ENCODE measurements at regions not wholly inside any gene's neighbourhood (a gene's known extent, or its start where the extent isn't known, plus 50 kb on each side); places are given as distances from the start of the nearest gene placed in this dataset.

DNA sequence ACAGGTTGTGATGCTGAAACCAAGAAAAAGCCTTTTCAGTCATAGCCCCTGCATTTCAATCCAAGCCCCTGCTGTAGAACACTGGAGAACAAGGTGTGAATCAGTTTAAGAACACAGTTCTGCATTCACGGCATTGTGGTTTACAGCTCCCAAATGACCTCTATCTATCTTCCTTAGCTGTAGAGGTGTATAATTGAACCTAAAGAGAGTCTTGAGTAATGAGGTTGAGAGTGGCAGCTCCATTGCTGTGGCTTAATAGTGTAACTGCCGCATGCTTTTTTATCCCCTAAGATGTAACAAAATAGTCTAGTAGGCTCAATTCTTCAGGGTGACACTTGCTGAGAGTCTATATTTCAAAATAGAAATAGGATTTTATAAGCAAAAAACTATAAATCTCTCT lies 121.3 kb upstream of the EPHA4 start:
- DNase-seq (ENCODE audit: low read depth), result no peak

DNA sequence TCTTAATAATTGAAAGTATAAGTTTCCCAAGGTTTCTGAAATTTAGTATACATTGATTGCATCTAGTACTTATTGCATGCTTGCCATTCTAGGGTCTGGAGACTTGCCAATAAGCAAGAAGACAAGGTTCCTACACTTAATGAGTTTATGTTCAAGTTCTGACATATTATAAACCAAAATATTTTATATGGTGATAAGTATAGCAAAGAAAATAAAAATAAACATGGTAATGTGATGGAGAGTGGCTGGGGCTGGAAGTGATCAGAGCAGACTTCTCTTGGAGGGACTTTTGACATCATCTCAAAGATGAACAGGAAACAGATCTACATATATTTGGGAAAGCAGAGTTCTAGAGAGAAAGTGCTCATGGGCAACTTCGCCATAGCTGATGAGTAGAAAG lies 119.5 kb upstream of the EPHA4 start:
- no peak for DNase-seq (ENCODE audit: low read depth)

DNA sequence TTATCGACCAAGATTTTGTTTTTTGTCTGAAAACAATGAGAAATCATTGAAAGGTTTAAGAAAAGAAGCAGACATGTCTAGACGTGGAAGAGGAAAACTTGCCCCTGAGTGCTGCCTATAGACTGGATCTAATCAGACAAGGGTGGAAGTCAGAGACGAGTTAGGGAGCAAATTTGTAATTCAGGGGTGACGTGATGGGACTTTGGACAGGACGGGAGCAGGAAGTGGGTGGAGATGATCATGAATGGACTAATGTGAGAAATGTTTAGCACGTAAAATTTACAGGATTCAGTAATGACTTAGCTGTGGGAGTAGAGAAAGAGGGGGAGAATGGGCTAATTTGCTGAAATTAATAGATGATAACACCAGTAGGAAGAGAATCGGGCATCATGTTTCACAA lies 117.0 kb upstream of the EPHA4 start:
- no peak for DNase-seq (ENCODE audit: low read depth)

DNA sequence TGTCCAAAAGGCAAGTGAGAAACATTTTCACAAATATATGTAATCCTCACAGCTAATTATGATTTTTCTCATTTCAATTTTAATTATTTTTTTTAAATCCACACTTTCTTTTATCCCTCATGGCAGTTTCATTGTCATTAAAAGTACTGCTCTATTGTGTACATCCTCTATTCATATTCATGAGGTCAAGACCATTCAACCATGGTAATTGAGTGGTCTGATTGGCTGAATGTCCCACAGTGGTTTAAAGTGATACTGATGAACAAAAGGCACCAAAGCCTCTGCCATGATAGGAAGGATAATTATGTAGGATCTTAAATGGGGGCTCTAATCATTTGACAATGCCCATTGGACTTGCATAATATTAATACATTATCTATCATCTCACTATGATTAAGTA lies 108.4 kb upstream of the EPHA4 start:
- no peak for DNase-seq (ENCODE audit: low read depth)

DNA sequence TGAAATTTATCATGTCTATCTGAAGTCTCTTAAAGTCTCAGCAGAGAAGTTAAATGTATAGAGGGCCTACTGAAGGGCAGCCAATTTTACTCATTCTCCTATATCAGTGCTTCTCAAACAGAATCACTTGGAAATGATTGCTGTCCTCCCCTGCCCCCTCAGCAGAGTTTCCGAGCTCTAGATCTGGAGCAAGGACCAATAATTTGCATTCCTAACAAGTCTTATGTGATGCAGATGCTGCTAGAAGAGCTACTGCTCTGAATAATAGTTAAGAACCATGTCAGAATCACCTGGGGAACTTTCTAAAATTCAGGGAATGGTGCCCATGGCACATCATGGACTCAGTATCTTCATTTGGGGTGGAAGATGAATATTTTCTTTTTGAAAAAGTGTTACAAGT lies 105.6 kb upstream of the EPHA4 start:
- DNase-seq (ENCODE audit: low read depth), result no peak

DNA sequence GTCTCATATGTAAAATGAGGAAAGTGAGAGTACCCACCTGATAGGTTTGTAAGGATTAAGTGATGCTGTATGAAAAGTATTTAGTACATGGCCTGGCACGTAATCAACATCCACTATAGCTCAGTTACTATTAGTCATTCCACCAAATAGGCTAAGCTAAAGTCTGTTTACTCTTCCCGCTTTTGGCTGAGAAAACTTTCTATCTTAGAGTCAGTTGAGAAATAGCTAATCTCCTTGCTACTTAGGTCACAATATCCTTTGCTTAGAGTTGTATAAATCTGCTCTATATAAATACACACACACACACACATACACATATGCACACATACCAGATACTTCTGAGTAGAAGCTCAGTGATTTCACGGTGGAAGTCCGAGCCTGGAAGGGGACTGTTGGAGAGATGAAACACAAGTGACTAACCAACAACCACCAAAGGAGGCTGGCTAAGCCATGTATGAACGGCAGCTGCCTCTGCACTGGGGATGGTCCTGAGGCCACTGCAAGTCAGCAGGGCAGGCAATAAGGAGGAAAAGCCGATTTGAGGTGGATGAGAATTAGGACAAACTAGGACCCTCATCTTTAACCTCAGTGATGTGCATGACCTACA lies 104.6 kb upstream of the EPHA4 start:
- DNase-seq (ENCODE audit: low read depth), result peak; percentile 6

DNA sequence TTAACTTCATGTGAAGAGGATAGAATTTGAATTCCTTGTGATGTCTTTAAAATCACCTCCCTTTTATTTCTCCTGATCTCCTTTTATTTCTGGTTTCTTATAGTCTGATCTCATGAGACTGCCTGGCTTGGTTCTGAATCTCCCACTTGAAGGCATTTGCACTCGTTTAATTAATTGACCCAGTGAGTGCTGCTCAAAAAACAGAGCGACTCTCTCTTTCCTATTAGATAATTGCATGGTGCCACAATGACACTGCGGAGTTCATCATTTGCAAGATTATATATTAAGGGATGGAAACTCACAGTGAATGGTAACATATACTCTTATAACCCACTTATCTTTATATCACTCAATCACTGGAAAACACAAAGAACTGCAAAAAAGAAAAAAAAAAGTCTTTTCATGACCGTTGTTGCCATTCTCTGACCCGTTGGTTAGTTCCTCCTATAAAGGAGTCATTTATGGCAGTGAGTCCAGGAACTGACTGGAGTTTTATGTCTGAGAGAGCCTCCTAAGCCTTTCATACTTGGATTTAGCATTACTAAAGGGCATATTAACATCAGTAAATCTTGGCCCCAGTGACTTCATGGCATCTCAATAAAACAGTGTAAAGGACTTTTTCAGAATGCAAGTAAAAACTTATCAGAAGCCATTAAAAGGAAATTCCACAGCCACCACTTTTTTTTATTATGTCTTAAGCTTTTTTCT lies 103.3 kb upstream of the EPHA4 start:
- DNase-seq (ENCODE audit: low read depth), result no peak

DNA sequence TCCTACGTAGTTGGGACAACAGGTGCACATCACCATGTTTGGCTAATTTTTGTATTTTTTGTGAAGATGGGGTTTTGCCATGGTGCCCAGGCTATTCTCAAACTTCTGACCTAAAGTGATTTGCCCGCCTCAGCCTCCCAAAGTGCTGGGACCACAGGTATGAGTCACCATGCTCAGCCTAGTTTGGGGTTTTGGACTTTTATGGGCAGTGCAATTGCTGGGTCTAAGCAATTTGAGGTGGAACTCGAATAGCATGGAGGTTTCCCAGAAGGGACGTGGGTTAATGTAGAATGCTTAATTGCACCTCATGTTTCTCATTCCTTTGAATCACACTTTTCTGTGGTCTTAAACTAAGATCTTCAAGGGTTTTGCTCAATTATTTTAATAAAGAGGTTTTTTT lies 102.3 kb upstream of the EPHA4 start:
- peak; percentile 54 for DNase-seq (ENCODE audit: low read depth)

DNA sequence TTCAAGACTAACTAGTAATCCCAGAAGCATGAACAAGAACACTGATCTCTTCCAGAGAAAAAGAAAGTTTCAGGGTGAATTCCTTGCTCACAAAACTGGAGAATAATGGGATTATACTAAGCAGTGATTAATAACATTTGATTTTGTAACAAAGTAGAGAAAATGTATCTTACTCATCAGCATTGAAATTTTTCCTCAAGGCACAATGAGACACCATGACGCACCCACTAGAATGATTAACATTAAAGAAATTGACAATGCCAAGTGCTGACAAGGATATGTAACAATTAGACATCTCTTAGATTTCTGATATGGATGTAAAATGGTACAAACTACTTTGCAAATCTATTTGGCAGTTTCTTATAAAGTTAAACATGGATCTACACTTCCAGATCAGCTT lies 101.1 kb upstream of the EPHA4 start:
- DNase-seq (ENCODE audit: low read depth), result peak; percentile 38

DNA sequence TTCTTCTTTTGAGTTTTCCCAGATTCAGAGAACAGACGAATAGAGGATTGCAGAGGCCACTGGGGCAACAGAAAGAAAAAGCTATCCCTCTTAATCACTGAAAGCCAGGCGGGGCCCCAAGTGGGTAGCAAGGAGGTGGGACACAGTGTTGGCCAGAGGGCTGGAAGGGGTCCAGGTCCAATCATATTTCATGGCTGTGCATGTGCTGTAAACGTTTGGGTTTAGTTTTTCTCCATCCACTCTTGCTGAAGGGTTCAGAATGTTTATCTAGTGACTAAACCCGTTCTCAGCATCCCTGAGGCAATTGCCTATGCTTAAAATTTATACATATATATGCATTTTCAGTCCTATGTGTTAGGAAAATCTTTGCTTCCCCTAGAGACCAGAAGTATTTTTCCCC lies 99.4 kb upstream of the EPHA4 start:
- DNase-seq (ENCODE audit: low read depth), result peak; percentile 15

DNA sequence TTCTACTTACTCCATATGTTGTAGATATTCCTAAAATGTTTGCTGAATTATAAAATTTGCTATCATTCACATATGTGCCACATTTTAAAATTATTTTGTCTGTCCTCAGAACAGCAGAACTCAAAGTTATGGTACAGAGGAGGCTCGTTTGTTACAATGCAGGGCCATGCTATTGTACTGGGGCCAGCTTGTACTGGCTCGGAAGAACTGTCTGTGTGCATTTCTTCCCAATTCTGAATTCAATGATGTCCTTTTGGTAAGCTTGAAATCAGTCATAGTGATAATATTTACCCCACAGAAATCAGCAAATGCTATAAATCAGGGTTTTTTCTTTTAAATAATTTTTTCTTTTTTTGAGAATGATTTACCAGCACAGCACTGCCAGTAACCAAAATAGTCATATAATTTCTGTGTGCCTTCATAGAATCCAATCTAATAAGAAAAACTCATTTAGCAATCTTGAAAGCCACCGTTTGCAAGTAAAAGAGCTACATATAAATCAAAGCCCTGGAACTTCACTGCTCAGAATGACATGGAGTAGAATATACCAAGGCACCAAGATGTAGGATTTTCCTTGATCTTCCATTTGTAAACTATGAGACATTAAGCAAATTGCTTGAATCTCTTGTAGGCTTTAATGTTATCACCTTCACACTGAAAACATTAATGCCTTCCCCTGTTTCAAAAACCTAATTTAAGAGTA lies 90.7 kb upstream of the EPHA4 start:
- no peak for DNase-seq (ENCODE audit: low read depth)

DNA sequence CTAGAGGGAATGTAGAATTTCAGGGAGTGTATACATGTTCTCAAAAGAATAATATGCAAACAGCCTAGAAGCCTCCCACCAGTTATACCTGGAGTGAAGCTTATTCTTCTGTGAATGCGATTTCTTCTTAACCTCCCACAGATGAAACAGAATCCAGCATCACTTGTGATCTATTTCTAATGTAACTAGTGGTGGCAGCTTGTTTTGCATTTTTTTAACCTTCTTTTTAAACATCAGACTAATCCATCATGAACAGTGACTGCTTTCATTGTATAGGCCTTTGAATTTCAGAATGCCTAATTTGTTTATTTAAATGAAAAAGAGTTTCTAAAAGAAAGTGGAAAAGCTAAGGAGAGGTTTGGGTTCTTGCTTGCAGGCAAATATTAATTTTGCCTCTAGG lies 85.7 kb upstream of the EPHA4 start:
- DNase-seq (ENCODE audit: low read depth), result no peak

DNA sequence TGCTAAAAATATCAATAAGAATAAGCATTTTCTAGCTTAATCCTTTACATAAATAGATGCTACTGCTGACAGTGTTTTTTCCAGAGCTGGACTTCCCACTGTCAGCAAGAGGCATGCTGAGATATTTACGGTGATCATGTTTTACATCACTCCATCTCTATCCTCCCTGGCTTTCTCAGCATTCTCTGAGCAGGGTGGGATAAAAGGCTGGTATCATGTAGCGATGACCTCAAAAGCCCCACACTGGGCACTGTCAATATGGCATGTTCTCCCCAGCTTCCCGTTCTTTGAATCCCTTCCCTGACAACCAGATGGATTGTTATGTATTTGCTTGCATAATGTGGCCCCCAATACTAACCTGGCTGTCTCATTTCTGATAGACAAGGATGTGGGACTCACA lies 83.2 kb upstream of the EPHA4 start:
- no peak for DNase-seq (ENCODE audit: low read depth)

DNA sequence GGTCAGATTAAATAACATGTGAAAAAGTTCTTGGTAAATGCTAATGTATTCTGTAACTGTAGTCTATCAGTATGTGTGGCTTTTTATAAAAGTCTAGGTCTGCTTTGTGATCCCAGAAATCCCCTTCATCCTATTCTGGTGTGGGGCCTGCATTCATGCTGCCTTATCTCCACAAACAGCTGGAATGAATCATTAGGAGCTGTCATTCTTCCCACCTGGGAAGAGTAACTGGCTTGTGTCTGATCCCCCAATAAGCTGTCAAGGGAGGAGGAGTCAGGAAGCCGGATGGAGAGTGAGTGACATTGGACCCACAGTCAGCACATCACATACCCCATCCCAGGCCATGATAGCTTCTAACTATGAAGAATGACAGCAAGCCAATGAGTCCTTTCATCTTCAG lies 81.1 kb upstream of the EPHA4 start:
- no peak for DNase-seq (ENCODE audit: low read depth)

DNA sequence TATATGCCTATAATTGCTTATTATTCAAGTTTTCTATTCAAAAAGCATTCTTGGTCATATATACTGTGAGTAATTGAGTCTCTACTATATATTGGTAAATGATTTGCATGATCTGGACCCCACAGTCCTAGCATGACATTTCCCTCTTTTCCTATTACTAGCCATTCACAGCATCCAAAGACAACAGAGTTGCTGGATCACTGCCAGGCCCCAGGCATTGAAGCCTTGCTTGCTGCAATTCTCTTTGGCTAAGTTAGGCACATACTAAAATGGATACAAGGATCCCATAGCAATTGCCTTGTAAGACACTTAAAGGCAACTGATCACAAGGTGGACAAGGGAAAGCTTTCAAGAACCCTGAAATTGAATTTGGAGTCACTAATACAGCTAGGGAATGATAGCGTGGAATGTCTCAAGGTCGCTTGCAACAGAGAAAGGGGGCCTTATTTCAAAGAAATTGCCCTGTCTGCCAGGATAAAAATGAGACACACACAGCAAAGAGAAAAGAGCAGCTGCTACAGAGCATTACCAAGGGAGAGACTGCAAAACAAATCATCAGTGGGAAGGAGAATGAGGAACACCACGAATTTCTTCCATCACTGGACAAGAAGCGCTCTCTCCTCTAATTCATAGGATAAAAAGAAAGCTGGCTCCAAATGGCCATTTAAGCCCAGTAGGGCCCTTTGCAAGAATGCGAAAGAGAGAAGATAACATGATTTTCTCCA lies 77.1 kb upstream of the EPHA4 start:
- DNase-seq (ENCODE audit: low read depth), result peak; percentile 54

DNA sequence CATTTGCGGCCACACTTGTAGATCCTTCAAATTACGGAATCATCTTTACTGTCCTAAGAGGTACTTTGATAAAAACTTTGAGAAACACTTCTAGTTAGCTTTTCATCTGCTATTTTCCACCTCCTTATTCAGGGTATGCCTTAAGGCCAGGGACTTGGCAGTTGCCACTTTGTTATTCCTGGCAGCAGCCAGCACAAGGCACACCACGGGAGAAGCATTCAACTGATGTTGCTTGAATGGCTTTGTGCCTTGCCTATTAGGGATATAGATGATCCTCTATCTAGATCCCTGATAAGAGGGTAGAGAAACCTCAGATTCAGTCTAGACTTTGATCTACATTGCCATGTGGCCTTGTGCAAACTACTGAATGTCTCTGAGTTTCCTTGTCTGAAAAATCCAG lies 70.3 kb upstream of the EPHA4 start:
- DNase-seq (ENCODE audit: low read depth), result no peak

DNA sequence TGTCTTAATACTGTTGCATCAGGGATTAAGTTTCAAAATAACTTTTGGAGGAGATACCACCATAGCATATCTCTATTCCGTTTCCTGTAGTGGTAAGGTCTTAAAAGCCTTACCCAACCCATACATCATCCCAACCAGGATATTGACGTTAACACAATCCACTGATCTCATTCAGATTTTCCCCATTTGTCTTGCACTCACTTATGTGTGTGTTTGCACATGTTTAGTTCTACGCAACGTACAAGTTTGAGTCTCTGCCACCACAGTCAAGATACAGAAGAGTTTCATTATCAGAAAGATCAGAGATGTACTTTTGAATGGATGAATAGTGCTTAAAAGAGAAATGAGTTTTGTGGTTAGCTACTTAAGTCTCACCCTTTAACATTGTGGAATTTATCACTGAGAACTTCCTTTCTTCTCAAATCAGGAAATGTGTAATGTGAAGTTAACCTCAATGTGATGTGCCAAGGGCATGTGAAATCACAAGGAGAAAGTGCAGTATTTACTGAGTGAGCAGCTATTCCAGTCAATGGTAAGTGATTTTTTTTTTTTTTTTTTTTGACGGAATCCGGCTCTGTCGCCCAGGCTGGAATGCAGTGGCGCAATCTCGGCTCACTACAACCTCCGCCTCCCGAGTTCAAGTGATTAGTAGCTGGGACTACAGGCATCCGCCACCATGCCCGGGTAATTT lies 69.2 kb upstream of the EPHA4 start:
- DNase-seq (ENCODE audit: low read depth), result peak; percentile 20

DNA sequence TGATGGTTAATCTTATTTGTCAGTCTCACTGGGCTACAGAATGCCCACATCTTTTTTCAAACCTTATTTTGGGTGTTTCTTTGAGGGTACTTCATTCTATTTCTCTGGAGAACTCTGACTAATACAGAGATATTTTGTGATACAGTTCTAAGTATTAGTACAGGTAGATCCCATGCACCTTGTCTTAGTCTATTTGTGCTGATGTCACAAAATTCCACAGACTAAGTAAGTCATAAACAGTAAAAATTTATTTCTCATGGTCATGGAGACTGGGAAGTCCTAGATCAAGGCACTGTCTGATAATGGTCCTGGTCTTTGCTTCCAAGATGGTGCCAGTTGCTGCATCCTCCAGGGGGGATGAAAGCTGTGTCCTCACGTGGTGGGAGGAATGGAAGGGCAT lies 68.6 kb upstream of the EPHA4 start:
- no peak for DNase-seq (ENCODE audit: low read depth)

DNA sequence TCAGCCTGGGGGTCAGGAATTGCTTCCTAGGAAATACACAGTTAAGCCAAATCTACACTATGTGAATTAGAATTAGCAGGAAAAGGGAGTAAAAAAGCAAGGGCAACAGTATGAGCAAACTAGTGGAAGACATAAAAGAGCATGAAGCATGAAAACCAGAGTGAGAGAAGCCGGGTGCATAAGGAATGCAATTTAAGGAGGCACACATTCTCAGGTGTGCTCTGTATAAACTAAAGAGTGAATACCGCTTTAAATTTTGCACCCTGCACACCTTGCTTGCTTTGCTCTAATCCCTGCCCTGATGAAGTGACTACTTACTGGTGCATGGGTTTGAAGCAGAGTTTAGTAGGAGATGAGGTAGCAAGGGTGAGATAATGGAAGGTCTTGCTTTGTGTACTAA lies 65.7 kb upstream of the EPHA4 start:
- DNase-seq (ENCODE audit: low read depth), result peak; percentile 36

DNA sequence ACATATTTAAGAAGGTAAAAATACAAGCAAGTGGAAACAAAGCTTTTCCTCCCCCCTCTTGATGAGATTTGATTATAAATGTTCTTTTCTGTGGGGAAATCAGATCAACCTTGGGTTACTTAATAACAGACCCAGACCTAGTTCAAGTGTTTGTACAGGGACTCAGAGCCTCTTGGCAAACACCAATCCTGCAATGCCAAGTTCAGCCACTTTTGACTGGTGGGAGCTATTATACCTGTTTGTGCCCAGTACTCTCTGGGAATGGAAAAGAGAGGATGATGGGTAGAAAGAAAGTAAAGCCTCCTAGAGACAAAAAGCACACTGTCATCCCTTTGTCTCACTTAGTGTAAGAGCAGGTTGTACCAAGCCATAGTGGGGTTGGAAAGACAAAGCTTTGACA lies 63.8 kb upstream of the EPHA4 start:
- DNase-seq (ENCODE audit: low read depth), result peak; percentile 90

DNA sequence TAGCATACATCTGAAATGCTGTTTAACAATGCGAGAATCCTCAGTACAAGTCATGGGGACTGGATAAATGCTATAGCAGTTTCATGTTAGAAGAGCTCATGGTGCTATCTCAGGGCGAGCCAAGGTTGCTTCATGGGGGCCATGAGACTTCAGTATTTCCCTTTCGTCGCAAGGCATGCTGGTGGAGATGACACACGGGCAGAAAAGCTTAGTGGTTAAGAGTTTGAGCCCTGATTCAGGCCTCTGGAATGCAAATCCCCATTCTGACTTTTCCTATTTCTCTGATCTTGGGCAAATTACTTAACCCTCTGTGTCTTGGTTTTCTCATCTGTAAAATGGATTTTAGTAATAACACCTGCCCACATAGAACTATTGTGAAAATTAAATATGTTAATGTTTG lies 57.4 kb upstream of the EPHA4 start:
- peak; percentile 88 for DNase-seq (ENCODE audit: low read depth)

DNA sequence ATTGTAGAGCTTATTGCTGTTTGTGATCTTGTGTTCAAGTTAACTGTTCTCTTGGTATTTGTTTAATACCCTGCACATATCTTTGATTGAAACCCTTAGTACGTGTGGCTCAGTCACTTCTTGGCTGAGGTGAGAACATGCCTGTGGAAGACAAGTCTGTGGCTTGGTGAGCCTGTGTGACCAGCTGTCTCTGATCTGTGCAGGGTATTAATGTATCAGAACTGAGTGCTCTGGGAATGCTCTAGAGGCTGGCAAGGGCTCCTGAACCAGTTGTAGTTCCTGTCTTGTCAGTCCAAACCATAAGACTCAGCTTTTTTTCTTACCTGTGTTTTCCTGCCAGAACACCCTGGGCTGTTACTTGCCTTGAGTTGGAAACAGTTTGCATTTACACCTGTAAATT lies 52.4 kb upstream of the EPHA4 start:
- DNase-seq (ENCODE audit: low read depth), result no peak
